ENCODE measurements at regions not wholly inside any gene's neighbourhood (a gene's known extent, or its start where the extent isn't known, plus 50 kb on each side); places are given as distances from the start of the nearest gene placed in this dataset.

DNA sequence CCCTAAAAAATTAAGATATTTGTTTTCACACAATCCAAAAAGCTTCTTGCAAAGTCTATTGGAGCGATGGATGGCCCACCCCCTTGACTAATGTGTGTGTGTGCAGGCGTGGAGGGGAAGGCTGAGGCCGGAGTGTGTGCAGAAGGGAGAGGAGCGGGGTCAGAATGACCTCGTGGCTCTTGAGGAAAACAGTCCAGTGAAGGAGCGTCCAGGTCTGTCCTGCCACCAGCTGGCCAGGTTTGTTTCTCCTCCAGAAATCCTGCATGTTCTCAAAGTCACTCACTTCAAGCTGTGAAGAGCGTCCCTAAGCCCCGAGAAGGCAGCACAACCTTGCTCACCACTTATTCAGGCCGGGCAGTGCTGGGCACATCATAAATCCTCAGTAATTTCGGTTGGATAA lies 69.5 kb upstream of the SSX2IP start:
- DNase-seq = no peak

DNA sequence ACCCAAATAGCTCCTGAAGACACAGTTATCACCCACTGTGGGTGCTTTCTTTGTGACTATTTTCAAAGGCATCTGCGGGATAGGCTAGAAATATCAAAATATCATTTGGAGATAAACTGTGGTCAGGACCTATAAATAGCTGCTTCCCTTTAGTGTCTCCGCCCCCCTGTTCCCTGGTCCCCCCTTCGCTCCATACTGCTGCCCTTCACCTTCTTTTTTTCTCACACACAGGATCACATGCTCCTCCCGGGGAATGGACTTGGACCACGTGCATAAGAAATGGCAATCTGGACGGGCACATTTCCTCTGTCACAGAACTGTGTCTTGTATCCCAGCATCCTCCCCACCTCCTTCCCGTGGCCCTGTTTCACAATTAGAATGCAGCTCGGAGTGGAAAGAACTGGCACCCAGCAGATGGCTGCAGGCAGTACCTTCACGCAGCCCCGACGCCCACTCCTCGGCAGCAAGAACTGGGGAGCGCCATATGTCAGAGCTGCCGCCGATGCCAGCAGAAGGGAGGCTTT lies 68.8 kb upstream of the SSX2IP start:
- no peak for DNase-seq

DNA sequence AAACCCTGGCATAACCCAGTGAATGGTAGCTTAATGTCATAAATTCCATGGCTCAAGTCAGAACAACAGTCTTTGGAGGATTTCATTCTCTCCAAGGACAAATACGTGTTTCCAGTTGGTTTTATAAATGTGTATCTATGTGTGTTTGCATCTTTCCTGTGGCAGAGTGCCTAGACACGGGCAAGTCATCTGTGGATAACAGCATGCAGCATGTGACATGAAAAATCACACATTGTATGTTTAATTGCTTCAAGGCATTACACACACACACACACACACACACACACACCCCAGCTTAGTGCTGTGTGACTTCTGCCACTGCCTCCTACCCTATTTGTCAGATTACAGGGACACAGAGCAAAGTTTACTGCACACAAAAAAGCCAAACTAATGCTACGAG lies 68.2 kb upstream of the SSX2IP start:
- no peak for DNase-seq

DNA sequence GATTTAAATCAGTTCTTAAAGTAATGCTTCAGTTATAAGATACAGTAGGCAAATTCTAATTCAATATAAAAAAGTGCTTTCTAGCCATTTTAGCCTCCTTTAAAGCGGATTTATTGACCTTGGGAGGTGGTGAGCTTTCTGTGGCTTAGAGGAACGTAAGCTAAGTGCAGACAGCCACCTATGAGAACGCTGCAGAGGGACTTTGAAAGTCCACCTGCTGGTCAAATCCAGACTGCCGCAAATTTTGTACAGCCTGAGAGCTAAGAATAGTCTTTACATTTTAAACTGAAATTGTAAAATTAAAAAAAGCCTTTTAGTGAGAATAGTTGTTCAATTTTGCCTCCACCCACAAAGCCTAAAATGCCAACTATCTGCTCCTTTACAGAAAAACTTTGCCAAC lies 67.0 kb upstream of the SSX2IP start:
- DNase-seq = no peak

DNA sequence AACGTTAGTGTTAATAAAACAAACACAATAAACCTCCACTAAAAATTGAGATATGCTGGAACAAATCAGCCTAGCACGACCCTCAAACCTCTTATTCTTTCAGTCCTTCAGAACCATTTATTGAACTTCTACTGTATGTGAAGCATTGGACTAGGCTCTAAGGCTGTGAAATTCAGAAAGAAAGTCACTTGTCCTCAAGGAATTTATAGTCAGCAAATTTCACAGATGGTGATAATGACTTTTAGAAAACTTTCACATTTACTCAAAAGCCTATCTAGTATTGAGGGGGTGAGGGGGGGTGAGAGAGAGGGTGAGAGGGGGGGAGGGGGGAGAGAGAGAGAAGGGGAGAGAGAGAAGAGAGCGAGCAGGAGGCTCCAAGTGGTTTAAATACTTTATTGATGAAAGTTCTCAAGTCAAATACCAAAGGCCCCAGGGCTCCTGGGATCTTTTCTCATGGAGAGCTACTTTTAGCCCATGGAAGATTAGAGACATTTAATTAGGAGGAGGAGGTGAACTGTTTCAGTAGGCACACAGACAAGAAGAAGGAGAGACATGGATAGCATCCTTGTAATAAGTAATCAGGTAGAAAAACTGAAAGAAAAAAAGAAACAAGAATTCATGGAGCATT lies 66.3 kb upstream of the SSX2IP start:
- DNase-seq = no peak

DNA sequence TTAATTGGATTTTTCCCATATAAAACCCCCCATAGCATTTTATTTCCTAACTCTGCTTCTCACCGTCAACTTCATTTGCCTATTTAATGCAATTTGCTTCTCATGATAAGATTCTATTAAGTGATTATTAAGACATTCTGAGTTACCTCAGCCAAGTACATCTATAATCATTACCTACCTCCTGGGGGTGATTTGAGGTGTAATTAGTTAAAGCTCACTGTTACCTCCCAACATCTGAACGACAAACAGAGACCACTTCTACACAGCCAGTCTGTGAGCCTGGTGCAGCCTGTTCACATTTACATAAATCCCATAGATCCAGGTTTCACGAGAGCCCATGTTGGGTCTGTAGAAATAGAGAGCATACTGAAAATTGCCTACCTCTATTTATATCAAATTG lies 65.7 kb upstream of the SSX2IP start:
- DNase-seq = no peak

- DNase-seq = no peak
These were observed 65.0 kb upstream of the SSX2IP start for GRCh38 chr1:84755216-84755615.

DNA sequence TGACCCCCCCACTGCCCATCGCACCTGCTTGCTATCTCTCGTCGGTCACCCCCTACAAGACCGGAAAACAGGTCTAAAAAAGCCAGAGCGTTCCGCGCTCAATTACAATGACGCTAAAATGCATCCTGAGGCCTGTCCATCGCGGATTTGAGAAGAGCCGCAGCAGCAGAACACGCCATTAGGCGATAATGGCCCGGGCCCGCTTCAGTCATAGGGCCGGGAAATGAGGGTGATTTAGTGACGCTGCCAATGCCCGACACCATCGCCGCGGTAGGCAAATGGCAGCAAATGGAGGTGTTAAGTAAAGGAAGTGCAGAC lies 64.1 kb upstream of the SSX2IP start:
- DNase-seq = no peak

GRCh38 chr1:84753516-84754385 lies 63.5 kb upstream of the SSX2IP start:
- peak; percentile 71 for DNase-seq

DNA sequence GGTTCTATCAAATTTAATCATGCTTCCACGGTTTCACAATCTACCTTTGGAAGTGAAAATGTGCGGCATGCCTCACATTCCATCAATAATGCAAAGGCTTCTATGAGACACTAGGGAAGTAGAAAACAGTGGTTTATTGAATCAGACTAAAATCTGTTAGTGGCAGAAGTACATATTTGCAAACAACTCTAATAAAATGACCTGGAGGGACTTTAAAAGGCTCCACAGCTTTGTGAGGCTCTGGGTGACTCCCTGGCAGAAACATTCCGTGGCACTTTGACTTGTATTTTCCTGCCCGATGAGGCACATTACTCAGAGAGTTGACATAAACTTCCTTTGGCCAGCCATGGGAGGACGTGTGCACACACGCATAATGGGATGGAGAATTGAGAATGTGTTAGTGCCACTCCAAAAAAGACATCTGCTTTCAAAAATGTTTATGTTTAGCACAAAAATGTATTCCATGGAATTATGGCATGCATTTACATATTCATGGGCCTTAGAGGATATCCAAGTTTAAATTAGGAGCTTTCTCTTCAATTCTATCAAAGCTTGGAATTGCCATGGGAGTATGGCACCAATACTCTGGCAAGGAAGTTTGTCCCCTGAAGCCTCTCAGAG lies 60.0 kb upstream of the SSX2IP start:
- no peak for DNase-seq

- DNase-seq = no peak
These were observed 59.2 kb upstream of the SSX2IP start for GRCh38 chr1:84749427-84749826.

DNA sequence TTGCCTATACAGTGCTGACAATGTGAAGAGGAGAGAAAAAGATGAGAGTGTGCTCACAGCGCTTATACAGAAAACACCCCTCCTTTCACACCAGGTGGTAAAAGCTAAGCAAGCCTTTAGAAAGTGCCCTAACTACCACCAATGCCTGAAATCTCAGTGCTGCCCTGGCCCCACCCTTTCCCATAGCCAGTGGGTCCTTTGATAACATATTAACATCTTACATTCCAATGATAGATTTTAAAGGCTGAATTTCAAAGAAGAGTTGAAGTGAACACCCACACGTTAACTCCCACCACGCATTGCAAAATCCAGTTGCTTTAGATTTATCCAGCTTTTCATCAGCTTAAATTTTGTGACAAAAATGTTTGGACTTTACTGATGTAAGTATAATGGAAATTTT lies 58.1 kb upstream of the SSX2IP start:
- DNase-seq = no peak

DNA sequence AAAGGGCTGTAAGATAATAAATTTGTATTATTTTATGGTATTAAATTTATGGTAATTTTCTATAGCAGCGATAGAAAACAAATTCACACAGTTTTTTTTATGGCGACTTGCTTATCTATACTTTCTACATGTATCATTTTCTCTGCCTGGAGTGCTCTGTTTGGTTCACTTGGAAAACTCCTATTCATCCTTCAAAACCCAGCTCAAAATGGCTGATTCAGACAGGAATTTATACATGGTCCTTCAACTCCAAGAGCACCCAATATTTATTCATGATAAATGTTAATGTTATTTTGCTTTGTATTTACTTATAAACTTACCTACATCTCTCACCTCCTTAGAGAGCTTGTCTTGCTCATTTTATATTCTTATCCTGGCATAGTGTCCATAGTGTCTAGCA lies 55.6 kb upstream of the SSX2IP start:
- no peak for DNase-seq

DNA sequence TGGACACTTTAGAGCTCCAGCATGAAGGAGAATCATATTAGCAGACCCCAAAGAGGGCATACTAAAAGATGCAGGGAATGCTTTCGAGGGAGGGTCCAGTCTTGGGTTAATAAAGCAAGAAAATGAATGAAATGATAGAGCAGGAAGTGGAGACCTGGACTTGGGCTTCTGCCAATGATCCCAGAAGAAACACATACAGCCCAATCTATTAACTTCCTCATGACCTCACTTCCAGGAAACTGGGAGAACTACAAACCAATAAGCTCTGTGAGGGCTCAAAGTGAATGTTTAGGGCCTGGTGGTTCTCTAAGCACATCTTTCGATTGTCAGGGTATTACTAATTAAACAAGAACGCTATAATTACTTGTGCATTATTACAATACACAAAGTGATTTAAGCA lies 53.6 kb upstream of the SSX2IP start:
- no peak for DNase-seq

DNA sequence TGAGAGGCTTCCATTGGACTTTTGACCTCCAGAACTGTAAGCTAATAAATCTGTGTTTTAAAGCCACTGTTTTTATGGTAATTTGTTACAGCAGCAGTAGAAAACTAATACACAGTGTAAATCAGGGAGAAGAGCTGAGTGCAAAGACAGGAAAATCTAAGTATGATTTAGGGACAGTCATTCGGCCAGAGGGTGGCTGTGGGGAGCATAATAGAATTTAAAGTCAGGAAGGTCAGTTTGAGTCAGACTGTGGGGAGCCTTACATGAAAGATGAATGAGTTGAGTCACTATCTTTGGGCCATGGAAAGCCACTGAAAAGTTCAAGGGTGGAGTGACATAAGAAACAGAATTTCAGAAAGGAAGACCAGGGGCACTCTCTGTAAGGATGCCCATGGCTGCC lies 52.4 kb upstream of the SSX2IP start:
- DNase-seq = no peak

DNA sequence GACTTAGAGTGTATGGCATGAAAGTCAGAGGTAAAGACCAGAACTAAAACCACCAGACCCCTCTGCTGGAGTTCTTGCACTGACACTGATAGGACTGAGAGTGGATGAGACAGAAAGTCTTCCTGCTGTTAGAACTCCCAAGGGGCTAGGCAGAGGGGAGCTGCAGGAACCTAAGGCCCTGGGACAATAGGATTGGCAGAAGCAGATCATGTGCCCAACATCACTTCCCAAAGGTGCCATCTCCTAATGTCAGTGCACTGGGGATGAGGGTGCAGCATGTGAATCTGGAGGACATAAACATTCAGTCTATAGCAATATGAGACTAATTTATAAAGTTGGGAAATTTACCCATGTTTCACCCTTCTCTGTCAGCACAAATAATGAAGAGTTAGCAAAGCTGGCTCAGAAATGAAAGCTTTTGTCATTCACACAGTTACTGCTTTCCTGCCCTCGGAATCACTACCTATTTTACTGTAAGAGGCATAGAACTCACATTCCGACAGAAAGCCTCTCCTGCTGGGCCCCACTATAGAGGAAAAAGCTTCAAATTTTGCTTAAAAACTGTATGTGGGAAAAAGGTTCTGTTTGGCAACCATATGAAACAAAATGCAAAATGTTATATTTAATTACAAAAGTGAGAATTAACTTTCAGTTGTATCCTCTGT lies 49.9 kb upstream of the SSX2IP start:
- DNase-seq = no peak

All from activated CD4-positive, CD25-positive, alpha-beta regulatory T cell treated with anti-CD3 and anti-CD28 coated beads, Interleukin-2, amount 50 U/mL, for 72 hours (primary cell).